Activated CD8-positive, alpha-beta T cell treated with anti-CD3 and anti-CD28 coated beads for 36 hours (primary cell): ENCODE measurements at regions not wholly inside any gene's neighbourhood (a gene's known extent, or its start where the extent isn't known, plus 50 kb on each side); places are given as distances from the start of the nearest gene placed in this dataset.
"Not testable (repeated sequence)": the region's sequence is repeated elsewhere in the genome, so short reads cannot be mapped to it uniquely, and the experiment has no call there.

Source experiments
- ATAC-seq: fragments of 200-7000 bp; cut with Tn5 transposase; one replicate; pipeline ENCODE4 v1.10.0; 2021; ENCODE audit warnings: mild to moderate bottlenecking, moderate library complexity
- CTCF ChIA-PET: fragments of 350-600 bp; sonication (Branson Sonifier 250); formaldehyde crosslinking; loops from one replicate; lab custom pipeline; 2021; ENCODE audit warnings: antibody characterized with exemption; lab: Charles Lee
- POLR2A ChIA-PET: fragments of 350-600 bp; sonication (Branson Sonifier 250); formaldehyde crosslinking; loops from one replicate; lab custom pipeline; 2021; ENCODE audit warnings: antibody characterized with exemption; lab: Charles Lee
- DNase-seq: peaks from one replicate; pipeline ENCODE4 v3.0.0-alpha.2; 2020
- H3K27ac Mint-ChIP-seq: one replicate; pipeline ENCODE4 v1.8.0; 2021; ENCODE audit warnings: mild to moderate bottlenecking, mixed read lengths
- H3K27me3 Mint-ChIP-seq: one replicate; pipeline ENCODE4 v1.8.0; 2021; ENCODE audit warnings: mixed read lengths
- H3K36me3 Mint-ChIP-seq: one replicate; pipeline ENCODE4 v1.8.0; 2021; ENCODE audit warnings: low read depth, mixed read lengths
- H3K4me1 Mint-ChIP-seq: one replicate; pipeline ENCODE4 v1.8.0; 2021; ENCODE audit warnings: low read depth, mixed read lengths
- H3K4me3 Mint-ChIP-seq: one replicate; pipeline ENCODE4 v1.8.0; 2021; ENCODE audit warnings: mild to moderate bottlenecking, moderate library complexity, mixed read lengths
- H3K9me3 Mint-ChIP-seq: one replicate; pipeline ENCODE4 v1.8.0; 2021; ENCODE audit warnings: mixed read lengths
- intact Hi-C: fragments of 100-400 bp; cut with micrococcal nuclease; formaldehyde crosslinking; loops from one replicate; pipeline ENCODE4 v1.10.0; 2022
- TF ChIP-seq, protein P1 (sequence below): fragments of 200-600 bp; IDR thresholded peaks from one replicate; pipeline ENCODE4 v1.8.0; 2022; ENCODE audit warnings: antibody characterized with exemption, mild to moderate bottlenecking

DNA sequence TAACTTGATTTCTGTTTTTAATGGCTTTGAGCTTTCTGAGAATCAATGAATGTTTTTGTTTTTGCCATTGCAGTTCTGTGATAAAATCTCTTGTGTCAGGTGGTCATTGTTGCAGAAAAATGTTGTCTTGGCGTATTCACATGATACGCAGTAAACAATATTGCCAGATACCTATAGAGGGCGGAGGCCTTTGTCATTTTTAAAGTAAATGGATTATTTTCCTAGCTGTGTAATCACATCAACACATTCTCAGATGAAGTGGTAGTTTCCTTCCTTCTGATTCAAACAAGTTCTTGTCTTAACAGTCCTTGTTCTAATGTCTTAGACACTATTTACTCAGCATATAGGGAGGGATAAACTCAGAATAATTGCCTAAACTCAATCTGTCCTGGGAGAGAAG, 109.9 kb upstream of the DAB2 start:
- no peak for DNase-seq
- Mint-ChIP-seq H3K4me3 (no peak overlapping the region), H3K9me3 (no peaks in the 10 kb centered on the region), H3K4me1 (no peaks in the 10 kb centered on the region), H3K27me3 (peaks cover 16% of the 10 kb centered on the region), H3K36me3 (no peaks in the 10 kb centered on the region), H3K27ac (no peak overlapping the region)
- CTCF ChIA-PET, result interaction anchor here (1.8 kb wide), 1 partner anchor 13 kb away, joined by 7 read pairs; no protein-coding TSS in a partner anchor
- no peak for ATAC-seq
- POLR2A ChIA-PET, result interaction anchor here (0.6 kb wide), 1 partner anchor 44 kb away, joined by 3 read pairs; no protein-coding TSS in a partner anchor
- intact Hi-C loops, result no loop called here
- TF ChIP-seq, protein P1, sequence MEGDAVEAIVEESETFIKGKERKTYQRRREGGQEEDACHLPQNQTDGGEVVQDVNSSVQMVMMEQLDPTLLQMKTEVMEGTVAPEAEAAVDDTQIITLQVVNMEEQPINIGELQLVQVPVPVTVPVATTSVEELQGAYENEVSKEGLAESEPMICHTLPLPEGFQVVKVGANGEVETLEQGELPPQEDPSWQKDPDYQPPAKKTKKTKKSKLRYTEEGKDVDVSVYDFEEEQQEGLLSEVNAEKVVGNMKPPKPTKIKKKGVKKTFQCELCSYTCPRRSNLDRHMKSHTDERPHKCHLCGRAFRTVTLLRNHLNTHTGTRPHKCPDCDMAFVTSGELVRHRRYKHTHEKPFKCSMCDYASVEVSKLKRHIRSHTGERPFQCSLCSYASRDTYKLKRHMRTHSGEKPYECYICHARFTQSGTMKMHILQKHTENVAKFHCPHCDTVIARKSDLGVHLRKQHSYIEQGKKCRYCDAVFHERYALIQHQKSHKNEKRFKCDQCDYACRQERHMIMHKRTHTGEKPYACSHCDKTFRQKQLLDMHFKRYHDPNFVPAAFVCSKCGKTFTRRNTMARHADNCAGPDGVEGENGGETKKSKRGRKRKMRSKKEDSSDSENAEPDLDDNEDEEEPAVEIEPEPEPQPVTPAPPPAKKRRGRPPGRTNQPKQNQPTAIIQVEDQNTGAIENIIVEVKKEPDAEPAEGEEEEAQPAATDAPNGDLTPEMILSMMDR, result no peak

GRCh38 chr5:39533749-39534148, 109.0 kb upstream of the DAB2 start:
- Mint-ChIP-seq H3K27me3 (peaks cover 13% of the 10 kb centered on the region), H3K4me3 (no peak overlapping the region), H3K9me3 (no peaks in the 10 kb centered on the region), H3K27ac (no peak overlapping the region), H3K4me1 (no peaks in the 10 kb centered on the region), H3K36me3 (no peaks in the 10 kb centered on the region)
- ChIA-PET CTCF (interaction anchor here (1.8 kb wide), 1 partner anchor 14 kb away, joined by 7 read pairs; no protein-coding TSS in a partner anchor), POLR2A (no interaction called here)
- intact Hi-C loops, result no loop called here
- DNase-seq (no peak), ATAC-seq (no peak)
- TF ChIP-seq, protein P1, result no peak

GRCh38 chr5:39532511-39532910, 107.7 kb upstream of the DAB2 start:
- Mint-ChIP-seq H3K4me1 (no peaks in the 10 kb centered on the region), H3K9me3 (no peaks in the 10 kb centered on the region), H3K27ac (no peak overlapping the region), H3K36me3 (no peaks in the 10 kb centered on the region), H3K4me3 (no peak overlapping the region), H3K27me3 (peaks cover 12% of the 10 kb centered on the region)
- POLR2A ChIA-PET, result interaction anchor here (0.7 kb wide), 1 partner anchor 13 kb away, joined by 3 read pairs; no protein-coding TSS in a partner anchor
- TF ChIP-seq, protein P1, result no peak
- intact Hi-C loops, result no loop called here
- CTCF ChIA-PET, result no interaction called here
- no peak for ATAC-seq
- DNase-seq, result no peak

DNA sequence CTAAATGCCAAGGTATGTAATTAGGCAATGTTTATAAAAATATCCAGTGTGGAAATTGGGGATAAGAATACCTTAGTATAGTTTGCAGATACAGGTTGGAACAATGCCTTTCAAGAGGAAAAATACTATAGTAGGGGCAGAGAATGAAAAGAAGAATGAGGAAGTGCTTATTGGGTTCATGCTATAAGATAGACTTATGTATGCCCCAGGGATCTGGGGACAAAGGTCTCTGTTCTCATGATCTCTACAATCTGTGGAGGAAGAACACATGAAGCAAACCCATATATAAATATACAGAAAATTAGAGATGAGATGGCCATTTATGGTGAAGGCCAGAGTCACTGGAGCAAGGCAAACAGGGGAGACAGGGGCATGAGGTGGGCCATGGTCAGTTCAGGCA, 106.5 kb upstream of the DAB2 start:
- DNase-seq (no peak), ATAC-seq (no peak)
- intact Hi-C loops, result no loop called here
- Mint-ChIP-seq H3K27ac (no peak overlapping the region), H3K4me3 (no peak overlapping the region), H3K9me3 (no peaks in the 10 kb centered on the region), H3K4me1 (no peaks in the 10 kb centered on the region), H3K27me3 (peaks cover 7% of the 10 kb centered on the region), H3K36me3 (no peaks in the 10 kb centered on the region)
- TF ChIP-seq, protein P1, result no peak
- ChIA-PET POLR2A (no interaction called here), CTCF (no interaction called here)

GRCh38 chr5:39526914-39527477, 102.2 kb upstream of the DAB2 start:
- Mint-ChIP-seq H3K9me3 (no peaks in the 10 kb centered on the region), H3K4me3 (no peak overlapping the region), H3K4me1 (no peaks in the 10 kb centered on the region), H3K27me3 (peaks cover 9% of the 10 kb centered on the region), H3K36me3 (no peaks in the 10 kb centered on the region), H3K27ac (no peak overlapping the region)
- TF ChIP-seq, protein P1, result no peak
- no peak for DNase-seq
- no peak for ATAC-seq
- POLR2A ChIA-PET, result no interaction called here
- intact Hi-C loops, result no loop called here
- CTCF ChIA-PET, result interaction anchor here (3.1 kb wide), 1 partner anchor 21 kb away, joined by 11 read pairs; no protein-coding TSS in a partner anchor

DNA sequence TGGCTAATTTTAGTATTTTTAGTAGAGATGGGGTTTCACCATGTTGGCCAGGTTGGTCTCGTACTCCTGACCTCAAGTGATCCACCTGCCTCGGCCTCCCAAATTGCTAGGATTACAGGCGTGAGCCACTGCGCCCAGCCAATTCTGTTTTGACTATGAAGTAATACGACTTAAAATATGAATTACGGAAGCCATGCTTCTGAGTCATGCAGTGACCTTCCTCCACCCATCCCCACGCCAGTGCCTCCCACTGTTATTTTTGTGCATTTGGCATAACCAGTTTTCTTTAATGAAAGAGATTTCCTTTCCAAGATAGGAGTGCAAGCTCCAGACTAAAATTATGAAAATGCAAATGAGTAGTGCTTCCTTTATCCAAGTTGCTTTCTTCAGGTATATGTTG, 101.0 kb upstream of the DAB2 start:
- H3K27me3 Mint-ChIP-seq, result peaks cover 12% of the 10 kb centered on the region
- intact Hi-C loops, H3K4me1 Mint-ChIP-seq, H3K4me3 Mint-ChIP-seq, DNase-seq, H3K27ac Mint-ChIP-seq, POLR2A ChIA-PET, H3K36me3 Mint-ChIP-seq, ATAC-seq, H3K9me3 Mint-ChIP-seq: not testable (repeated sequence)
- CTCF ChIA-PET, result interaction anchor here (1.1 to 3.1 kb wide), 2 partner anchors 22 to 150 kb away, joined by 3 to 11 read pairs; no protein-coding TSS in a partner anchor
